ENCODE measurements at regions not wholly inside any gene's neighbourhood (a gene's known extent, or its start where the extent isn't known, plus 50 kb on each side); places are given as distances from the start of the nearest gene placed in this dataset.
"Not testable (repeated sequence)": the region's sequence is repeated elsewhere in the genome, so short reads cannot be mapped to it uniquely, and the experiment has no call there.

DNA sequence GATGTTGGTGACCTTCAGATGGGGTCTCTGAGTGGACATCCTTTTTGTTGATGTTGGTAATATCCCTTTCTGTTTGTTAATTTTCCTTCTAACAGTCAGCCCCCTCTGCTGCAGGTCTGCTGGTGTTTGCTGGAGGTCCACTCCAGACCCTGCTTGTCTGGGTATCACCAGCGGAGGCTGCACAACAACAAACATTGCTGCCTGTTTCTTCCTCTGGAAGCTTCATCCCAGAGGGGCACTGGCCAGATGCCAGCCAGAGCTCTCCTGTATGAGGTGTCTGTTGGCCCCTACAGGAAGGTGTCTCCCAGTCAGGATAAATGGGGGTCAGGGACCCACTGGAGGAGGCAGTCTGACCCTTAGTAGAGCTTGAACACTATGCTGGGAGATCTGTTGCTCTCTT lies 60.6 kb upstream of the IRAK1BP1 start:
- DNase-seq; H3K27me3 ChIP-seq (ENCODE audit: control insufficient read depth, insufficient read depth, low read length); H3K4me3 ChIP-seq (ENCODE audit: insufficient read depth, low read depth, low read length); H3K36me3 ChIP-seq (replicated peaks; ENCODE audit: control insufficient read depth, insufficient read depth, low read length): not testable (repeated sequence)

DNA sequence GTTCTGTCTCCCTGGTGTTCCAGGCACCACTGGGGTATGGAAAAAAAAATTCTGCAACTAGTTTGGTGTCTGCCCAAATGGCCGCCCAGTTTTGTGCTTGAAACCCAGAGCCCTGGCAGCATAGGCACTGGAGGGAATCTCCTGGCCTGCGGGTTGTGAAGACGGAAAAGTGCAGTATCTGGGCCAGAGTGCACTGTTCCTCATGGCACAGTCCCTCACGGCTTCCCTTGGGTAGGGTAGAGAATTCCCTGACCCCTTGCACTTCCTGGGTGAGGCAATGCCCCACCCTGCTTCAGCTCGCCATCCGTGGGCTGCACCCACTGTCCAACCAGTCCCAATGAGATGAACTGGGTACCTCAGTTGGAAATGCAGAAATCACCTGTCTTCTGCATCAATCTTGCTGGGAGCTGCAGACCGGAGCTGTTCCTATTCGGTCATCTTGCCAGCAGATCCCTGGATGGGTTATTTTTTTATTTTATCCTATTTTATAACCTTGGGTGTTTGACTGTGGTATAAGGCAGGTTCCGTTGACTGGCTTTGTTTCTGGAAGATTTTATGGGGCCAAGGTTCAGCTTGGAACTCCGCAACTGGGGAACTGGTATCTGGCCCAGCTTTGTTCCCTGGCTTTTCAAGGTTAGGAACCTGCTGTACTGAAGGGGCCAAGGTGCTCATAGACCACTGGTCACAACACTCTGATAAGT lies 59.5 kb upstream of the IRAK1BP1 start:
- not testable (repeated sequence) for H3K36me3 ChIP-seq (replicated peaks; ENCODE audit: control insufficient read depth, insufficient read depth, low read length); DNase-seq; H3K4me3 ChIP-seq (ENCODE audit: insufficient read depth, low read depth, low read length); H3K27me3 ChIP-seq (ENCODE audit: control insufficient read depth, insufficient read depth, low read length)

DNA sequence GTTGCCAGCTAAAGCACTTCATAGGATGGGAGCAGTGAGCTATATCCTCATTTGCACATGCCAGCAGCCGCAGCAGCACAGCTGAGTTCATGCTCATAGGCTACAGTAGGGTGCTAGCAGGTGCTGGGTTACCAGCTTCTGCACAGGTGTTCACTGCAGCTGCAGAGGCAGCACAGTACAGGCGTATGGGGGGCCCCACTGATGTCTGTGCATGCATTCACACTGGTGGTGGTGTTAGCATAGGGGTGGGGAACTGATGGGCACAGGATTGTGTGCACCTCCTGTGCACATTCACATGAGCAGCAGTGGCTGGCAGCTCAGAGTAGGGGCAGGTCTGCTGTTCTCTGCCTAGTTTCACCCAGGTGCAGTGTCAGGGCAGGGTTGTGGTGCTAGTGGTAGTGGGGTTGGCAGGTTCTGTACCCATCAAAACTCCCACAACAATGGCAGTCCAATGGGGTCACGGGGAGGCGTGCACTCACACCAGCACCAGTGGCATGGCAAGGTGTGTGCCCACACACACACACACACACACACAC lies 58.9 kb upstream of the IRAK1BP1 start:
- Histone ChIP-seq H3K27me3 (ENCODE audit: control insufficient read depth, insufficient read depth, low read length) (no peaks in the 10 kb centered on the region), H3K36me3 (replicated peaks; ENCODE audit: control insufficient read depth, insufficient read depth, low read length) (no peaks in the 10 kb centered on the region), H3K4me3 (ENCODE audit: insufficient read depth, low read depth, low read length) (no peak overlapping the region)
- no peak for DNase-seq

DNA sequence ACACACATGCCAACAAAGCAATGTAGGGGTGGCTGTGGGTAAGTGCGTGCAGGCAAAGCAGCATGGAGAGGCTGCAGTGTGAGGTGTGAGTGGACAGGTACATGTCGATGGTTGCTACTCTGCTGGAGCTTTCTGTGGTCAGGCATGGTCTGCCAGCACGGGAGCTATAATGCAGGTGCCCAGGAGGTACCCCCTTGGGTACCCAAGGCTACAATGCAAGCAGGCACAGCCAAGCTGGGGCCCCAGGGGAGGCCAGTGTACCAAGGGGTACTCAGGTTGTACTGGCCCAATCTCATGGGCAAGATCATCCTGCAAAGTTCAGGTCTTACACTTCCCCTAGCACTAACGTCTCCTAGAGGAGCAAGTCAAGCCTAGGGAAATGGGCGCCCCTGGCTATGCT lies 58.4 kb upstream of the IRAK1BP1 start:
- no peak for DNase-seq
- H3K36me3 ChIP-seq (replicated peaks; ENCODE audit: control insufficient read depth, insufficient read depth, low read length) = no peaks in the 10 kb centered on the region

DNA sequence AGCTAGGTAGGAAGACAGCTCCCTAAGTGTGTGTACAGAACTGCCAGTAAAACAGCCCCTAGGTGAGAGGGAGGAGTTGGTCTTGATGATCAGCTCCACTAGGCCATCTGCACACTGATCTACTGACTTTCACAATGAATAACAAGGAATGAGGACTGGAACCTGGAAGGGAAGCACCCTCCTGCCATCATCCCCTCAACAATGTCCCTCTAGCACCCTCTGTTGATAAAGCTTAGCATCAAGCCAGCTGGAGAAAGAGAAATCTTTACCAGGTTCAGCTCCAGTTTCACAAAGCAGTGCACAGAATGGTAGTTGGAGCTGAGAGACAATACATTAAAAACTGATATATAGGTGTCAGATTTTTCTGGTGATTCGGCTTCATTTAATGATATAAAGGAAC lies 57.2 kb upstream of the IRAK1BP1 start:
- no peaks in the 10 kb centered on the region for H3K36me3 ChIP-seq (replicated peaks; ENCODE audit: control insufficient read depth, insufficient read depth, low read length)
- H3K27me3 ChIP-seq (ENCODE audit: control insufficient read depth, insufficient read depth, low read length) = no peaks in the 10 kb centered on the region
- no peak overlapping the region for H3K4me3 ChIP-seq (ENCODE audit: insufficient read depth, low read depth, low read length)
- peak; percentile 55 for DNase-seq

More for the DNA sequence above, 58.4 kb upstream of the IRAK1BP1 start:
- Histone ChIP-seq H3K4me3 (ENCODE audit: insufficient read depth, low read depth, low read length) (no peak overlapping the region), H3K27me3 (ENCODE audit: control insufficient read depth, insufficient read depth, low read length) (no peaks in the 10 kb centered on the region)

DNA sequence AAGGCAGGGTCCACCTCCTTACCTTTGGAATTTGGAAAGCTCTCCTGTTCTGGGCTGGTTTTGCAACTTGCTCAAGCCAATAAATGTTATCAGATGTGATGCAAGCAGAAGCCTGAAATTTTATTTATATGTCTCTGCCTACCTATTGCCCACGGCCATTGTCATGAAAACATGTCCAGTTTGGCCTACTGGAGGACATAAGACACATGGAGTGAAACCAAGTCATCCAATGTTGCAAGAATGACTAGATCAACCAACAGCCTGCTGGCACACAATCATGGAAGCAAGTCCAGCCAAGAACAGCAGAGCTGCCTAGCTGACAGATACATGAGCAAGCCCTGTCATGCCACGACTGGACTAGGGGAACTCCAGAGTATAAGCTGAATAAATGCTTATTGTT lies 56.7 kb upstream of the IRAK1BP1 start:
- Histone ChIP-seq H3K36me3 (replicated peaks; ENCODE audit: control insufficient read depth, insufficient read depth, low read length) (no peaks in the 10 kb centered on the region), H3K4me3 (ENCODE audit: insufficient read depth, low read depth, low read length) (no peak overlapping the region), H3K27me3 (ENCODE audit: control insufficient read depth, insufficient read depth, low read length) (no peaks in the 10 kb centered on the region)
- no peak for DNase-seq
